HG02763 (cell line): ENCODE measurements at regions not wholly inside any gene's neighbourhood (a gene's known extent, or its start where the extent isn't known, plus 50 kb on each side); places are given as distances from the start of the nearest gene placed in this dataset.
"Not testable (repeated sequence)": the region's sequence is repeated elsewhere in the genome, so short reads cannot be mapped to it uniquely, and the experiment has no call there.

Source experiments
- ATAC-seq: cut with Tn5 transposase; IDR thresholded peaks from one replicate; pipeline ENCODE4 v1.9.1; 2021; ENCODE audit warnings: mild to moderate bottlenecking, moderate library complexity; ENCODE audit not compliant: unreplicated experiment

GRCh38 chr13:40345149-40345514 is 321.3 kb downstream of the FOXO1 start:
- no peak for ATAC-seq

GRCh38 chr13:40345654-40346372 is 320.6 kb downstream of the FOXO1 start:
- no peak for ATAC-seq

- no peak for ATAC-seq
Observed at GRCh38 chr13:40346592-40346991, 319.8 kb downstream of the FOXO1 start.

- ATAC-seq, result no peak
Observed at GRCh38 chr13:40348096-40348679, 318.3 kb downstream of the FOXO1 start.

- no peak for ATAC-seq
Observed at GRCh38 chr13:40350283-40350992, 316.0 kb downstream of the FOXO1 start.

GRCh38 chr13:40351537-40352379 is 314.7 kb downstream of the FOXO1 start:
- ATAC-seq, result no peak

GRCh38 chr13:40352380-40352778 is 314.1 kb downstream of the FOXO1 start:
- ATAC-seq, result no peak

GRCh38 chr13:40352802-40353562 is 313.5 kb downstream of the FOXO1 start:
- no peak for ATAC-seq

GRCh38 chr13:40355126-40355724 is 311.2 kb downstream of the FOXO1 start:
- ATAC-seq, result no peak

- ATAC-seq, result no peak
Observed at GRCh38 chr13:40356011-40356410, 310.4 kb downstream of the FOXO1 start.

GRCh38 chr13:40356458-40356857 is 310.0 kb downstream of the FOXO1 start:
- ATAC-seq, result not testable (repeated sequence)

- ATAC-seq, result no peak
Observed at GRCh38 chr13:40362502-40362901, 303.9 kb downstream of the FOXO1 start.

GRCh38 chr13:40363653-40364052 is 302.8 kb downstream of the FOXO1 start:
- no peak for ATAC-seq

GRCh38 chr13:40366119-40366518 is 300.3 kb downstream of the FOXO1 start:
- no peak for ATAC-seq

GRCh38 chr13:40368127-40368891 is 298.1 kb downstream of the FOXO1 start:
- no peak for ATAC-seq

GRCh38 chr13:40370661-40371060 is 295.8 kb downstream of the FOXO1 start:
- no peak for ATAC-seq

- no peak for ATAC-seq
Observed at GRCh38 chr13:40371531-40372125, 294.8 kb downstream of the FOXO1 start.

GRCh38 chr13:40373608-40374007 is 292.8 kb downstream of the FOXO1 start:
- ATAC-seq, result not testable (repeated sequence)
